ENCODE measurements at regions not wholly inside any gene's neighbourhood (a gene's known extent, or its start where the extent isn't known, plus 50 kb on each side); places are given as distances from the start of the nearest gene placed in this dataset.

DNA sequence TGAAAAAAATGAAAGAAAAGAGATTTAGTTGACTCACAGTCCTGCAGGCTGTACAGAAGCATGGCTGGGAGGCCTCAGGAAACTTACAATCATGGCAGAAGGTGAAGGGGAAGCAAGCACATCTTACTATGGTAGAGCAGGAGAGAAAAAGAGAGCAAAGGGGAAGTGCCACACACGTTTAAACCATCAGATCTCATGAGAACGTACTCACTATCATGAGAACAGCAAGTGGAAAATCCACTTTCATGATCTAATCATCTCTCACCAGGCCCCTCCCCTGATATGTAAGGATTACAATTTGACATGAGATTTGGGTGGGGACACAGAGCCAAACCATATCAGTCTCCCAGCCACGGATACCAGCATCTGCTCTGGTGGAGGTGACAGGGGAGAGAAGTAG lies 50.8 kb upstream of the CPOX start:
- TF ChIP-seq, protein P1, sequence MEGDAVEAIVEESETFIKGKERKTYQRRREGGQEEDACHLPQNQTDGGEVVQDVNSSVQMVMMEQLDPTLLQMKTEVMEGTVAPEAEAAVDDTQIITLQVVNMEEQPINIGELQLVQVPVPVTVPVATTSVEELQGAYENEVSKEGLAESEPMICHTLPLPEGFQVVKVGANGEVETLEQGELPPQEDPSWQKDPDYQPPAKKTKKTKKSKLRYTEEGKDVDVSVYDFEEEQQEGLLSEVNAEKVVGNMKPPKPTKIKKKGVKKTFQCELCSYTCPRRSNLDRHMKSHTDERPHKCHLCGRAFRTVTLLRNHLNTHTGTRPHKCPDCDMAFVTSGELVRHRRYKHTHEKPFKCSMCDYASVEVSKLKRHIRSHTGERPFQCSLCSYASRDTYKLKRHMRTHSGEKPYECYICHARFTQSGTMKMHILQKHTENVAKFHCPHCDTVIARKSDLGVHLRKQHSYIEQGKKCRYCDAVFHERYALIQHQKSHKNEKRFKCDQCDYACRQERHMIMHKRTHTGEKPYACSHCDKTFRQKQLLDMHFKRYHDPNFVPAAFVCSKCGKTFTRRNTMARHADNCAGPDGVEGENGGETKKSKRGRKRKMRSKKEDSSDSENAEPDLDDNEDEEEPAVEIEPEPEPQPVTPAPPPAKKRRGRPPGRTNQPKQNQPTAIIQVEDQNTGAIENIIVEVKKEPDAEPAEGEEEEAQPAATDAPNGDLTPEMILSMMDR (IDR thresholded peaks at IDR 0.05; ENCODE audit: extremely low read depth, insufficient read depth, missing control alignments), result no peak
- DNase-seq (ENCODE audit: low spot score), result no peak
- in situ Hi-C loops (cut with MboI; ENCODE audit: low pct_unique_long_range_greater_than_20kb, low sequenced_read_pairs, unreplicated experiment), result no loop called here

DNA sequence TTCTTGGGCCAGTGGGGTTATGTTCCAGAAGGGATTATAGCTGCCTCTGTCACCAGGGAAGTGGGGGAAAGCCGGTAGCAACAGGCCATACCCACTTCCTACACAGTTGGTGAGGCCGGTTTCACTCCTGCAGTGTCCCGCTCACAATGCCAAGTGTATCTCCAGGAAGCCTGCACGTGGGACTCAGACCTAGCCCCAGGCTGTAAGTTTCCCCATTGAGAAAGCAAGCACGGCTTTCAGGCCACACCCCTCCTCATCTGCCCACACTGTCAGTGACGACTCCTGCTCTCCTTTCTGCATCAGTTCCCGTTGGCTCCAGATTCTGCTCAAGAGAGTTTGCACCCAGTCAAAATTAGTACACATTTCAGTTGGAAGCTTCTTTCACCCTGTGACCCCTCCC lies 51.6 kb upstream of the CPOX start:
- DNase-seq (ENCODE audit: low spot score), result no peak
- in situ Hi-C loops (cut with MboI; ENCODE audit: low pct_unique_long_range_greater_than_20kb, low sequenced_read_pairs, unreplicated experiment), result no loop called here
- TF ChIP-seq, protein P1 (IDR thresholded peaks at IDR 0.05; ENCODE audit: extremely low read depth, insufficient read depth, missing control alignments), result no peak

DNA sequence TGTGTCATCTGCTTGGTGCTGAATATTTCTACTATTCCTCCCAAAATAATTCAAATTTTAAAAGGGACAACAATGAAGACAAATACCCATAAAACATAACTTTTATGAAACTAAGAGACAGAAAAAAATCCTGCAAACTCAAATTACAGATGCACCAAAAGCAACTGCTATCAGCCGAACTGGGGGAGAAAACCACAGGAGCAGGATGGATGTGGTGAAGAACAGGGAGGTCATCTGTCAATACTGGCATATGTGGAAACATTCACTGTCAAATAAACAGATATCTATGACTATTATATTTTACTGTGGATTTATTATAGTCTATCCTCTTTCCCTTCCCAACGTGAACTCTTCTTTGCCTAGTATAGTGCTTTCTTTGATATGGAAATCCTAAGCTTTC lies 53.3 kb upstream of the CPOX start:
- in situ Hi-C loops (cut with MboI; ENCODE audit: low pct_unique_long_range_greater_than_20kb, low sequenced_read_pairs, unreplicated experiment), result no loop called here
- TF ChIP-seq, protein P1 (IDR thresholded peaks at IDR 0.05; ENCODE audit: extremely low read depth, insufficient read depth, missing control alignments), result no peak

DNA sequence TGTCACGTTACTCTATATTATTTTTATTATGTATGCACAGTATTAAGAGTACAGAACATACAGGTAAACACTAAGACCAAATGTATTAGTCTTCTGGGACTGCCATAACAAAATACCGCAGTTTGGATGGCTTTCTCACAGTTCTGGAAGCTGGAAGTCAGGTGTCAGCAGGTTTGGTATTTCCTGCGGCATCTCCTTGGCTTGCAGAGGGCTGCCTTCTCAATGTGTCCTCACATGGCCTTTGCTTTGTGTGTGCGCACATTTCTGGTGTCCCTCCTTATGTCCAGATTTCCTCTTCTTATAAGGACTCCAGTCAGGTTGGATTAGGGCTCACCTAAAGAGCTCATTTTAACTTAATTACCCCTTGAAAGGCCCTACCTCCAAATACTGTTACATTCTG lies 53.8 kb upstream of the CPOX start:
- in situ Hi-C loops (cut with MboI; ENCODE audit: low pct_unique_long_range_greater_than_20kb, low sequenced_read_pairs, unreplicated experiment), result no loop called here
- TF ChIP-seq, protein P1 (IDR thresholded peaks at IDR 0.05; ENCODE audit: extremely low read depth, insufficient read depth, missing control alignments), result no peak
- DNase-seq (ENCODE audit: low spot score), result no peak

More for the DNA sequence above, 53.3 kb upstream of the CPOX start:
- no peak for DNase-seq (ENCODE audit: low spot score)

DNA sequence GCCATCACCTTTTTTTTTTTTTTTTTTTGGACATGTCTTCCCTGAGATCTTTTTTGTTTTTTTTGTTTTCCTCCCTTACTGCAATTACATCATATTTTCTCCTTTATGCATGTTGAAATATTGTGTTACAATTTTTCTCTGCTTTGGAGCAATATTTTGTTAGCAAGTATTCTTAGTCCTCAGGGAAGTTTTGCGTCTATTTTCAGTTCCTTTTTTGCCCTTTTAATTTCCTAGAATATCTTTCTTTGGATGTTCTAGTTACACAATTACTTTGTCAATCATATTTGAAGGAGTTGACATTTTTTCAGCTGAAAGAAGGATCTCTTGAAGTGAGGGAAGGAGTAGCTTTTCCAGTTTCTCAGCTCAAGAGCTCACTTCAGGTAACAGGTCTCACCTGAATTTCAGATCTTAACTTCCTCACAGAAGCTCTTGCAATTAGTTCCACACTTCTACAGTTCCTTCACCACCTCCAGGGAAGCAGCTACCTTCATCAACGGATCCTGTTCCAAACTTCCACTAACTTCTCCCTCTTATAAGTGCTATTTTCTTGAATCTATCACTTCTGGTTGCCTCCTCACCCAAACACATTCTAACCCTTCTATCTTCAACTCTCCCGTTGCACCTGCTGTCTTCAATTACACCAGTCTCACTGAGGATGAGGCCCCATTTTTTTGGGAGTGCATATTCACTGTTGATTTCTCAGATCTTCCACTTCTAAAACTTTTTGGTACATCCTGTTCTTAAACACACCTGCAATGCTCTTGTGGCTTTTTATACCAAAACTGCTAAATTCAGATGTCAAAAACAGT lies 57.8 kb upstream of the CPOX start:
- DNase-seq (ENCODE audit: low spot score), result no peak
- in situ Hi-C loops (cut with MboI; ENCODE audit: low pct_unique_long_range_greater_than_20kb, low sequenced_read_pairs, unreplicated experiment), result no loop called here
- TF ChIP-seq, protein P1 (IDR thresholded peaks at IDR 0.05; ENCODE audit: extremely low read depth, insufficient read depth, missing control alignments), result no peak

DNA sequence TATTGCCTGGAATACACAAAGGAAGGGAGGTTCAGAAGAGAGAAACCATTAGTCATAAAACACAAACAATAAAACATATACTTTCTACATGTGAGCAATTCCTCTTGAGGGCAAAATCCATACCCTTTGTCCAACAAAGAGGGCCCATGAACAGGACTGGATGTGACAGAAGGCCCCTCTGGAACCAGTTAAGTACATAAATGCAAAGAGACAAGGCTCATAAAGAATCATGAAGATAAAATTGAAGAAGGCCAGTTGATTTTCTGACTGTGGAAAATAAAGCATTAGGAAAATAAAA lies 58.3 kb upstream of the CPOX start:
- TF ChIP-seq, protein P1 (IDR thresholded peaks at IDR 0.05; ENCODE audit: extremely low read depth, insufficient read depth, missing control alignments), result no peak
- in situ Hi-C loops (cut with MboI; ENCODE audit: low pct_unique_long_range_greater_than_20kb, low sequenced_read_pairs, unreplicated experiment), result no loop called here
- DNase-seq (ENCODE audit: low spot score), result no peak

Measured in GM13977 (cell line).